HEK293 (cell line): ENCODE measurements at regions not wholly inside any gene's neighbourhood (a gene's known extent, or its start where the extent isn't known, plus 50 kb on each side); places are given as distances from the start of the nearest gene placed in this dataset.

Experiments used
- CTCF ChIA-PET: fragments of 350-600 bp; formaldehyde crosslinking; extraction: SDS; loops from one replicate; lab custom pipeline; 2021; ENCODE audit warnings: antibody characterized with exemption; lab: Yijun Ruan, JAX
- POLR2A ChIA-PET: fragments of 300-600 bp; formaldehyde crosslinking; extraction: SDS; loops from one replicate; lab custom pipeline; 2020; ENCODE audit warnings: antibody characterized with exemption, inconsistent platforms; lab: Yijun Ruan, JAX
- H3K27ac ChIP-seq: fragments of 200-500 bp; sonication (Bioruptor generic); 2 replicates; pipeline ENCODE4 v1.5.1; 2014; ENCODE audit warnings: low read depth, low read length, control low read depth, inconsistent platforms; ENCODE audit errors: extremely low read depth
- H3K36me3 ChIP-seq, 2 experiments: fragments of 200-500 bp in 1 of 2; sonication (Bioruptor generic) in 1 of 2; 1 replicate in 1 of 2; 2 replicates in 1 of 2; pipeline ENCODE4 v1.5.1; 2014 to 2017; ENCODE audit warnings: inconsistent platforms in 2 of 2, low read length in 2 of 2; ENCODE audit not compliant: control insufficient read depth in 2 of 2, insufficient read depth in 1 of 2
- H3K4me1 ChIP-seq: fragments of 200-500 bp; sonication (Bioruptor generic); 2 replicates; pipeline ENCODE4 v1.5.1; 2014; ENCODE audit warnings: mild to moderate bottlenecking, low read length, inconsistent platforms; ENCODE audit not compliant: control insufficient read depth, insufficient read depth
- H3K4me3 ChIP-seq: 2 replicates; pipeline ENCODE4 v1.5.1; 2011; ENCODE audit warnings: low read depth, mild to moderate bottlenecking, control low read depth, low read length, moderate library complexity
- H3K9me3 ChIP-seq: fragments of 200-500 bp; sonication (Bioruptor generic); 2 replicates; pipeline ENCODE4 v1.5.1; 2014; ENCODE audit warnings: low read depth, low read length, inconsistent platforms; ENCODE audit not compliant: control insufficient read depth, insufficient read depth
- HOXD13 ChIP-seq: sonication (generic); formaldehyde crosslinking; IDR thresholded peaks from 2 replicates; pipeline ENCODE4 v1.8.0; 2022; ENCODE audit warnings: missing genetic modification reagents, borderline replicate concordance
- SP2 ChIP-seq: fragments of 450-650 bp; formaldehyde crosslinking; IDR thresholded peaks from 2 replicates; pipeline ENCODE4 v1.5.1; 2016; ENCODE audit warnings: missing biosample characterization, missing genetic modification characterization
- ZBTB49 ChIP-seq: fragments of 450-650 bp; formaldehyde crosslinking; IDR thresholded peaks from 2 replicates; pipeline ENCODE4 v1.5.1; 2016; ENCODE audit warnings: missing biosample characterization, missing genetic modification characterization, low read depth
- ZBTB6 ChIP-seq: fragments of 450-650 bp; formaldehyde crosslinking; IDR thresholded peaks from 2 replicates; pipeline ENCODE4 v1.5.1; 2017; ENCODE audit warnings: missing biosample characterization, missing genetic modification characterization
- ZNF148 ChIP-seq: fragments of 450-650 bp; formaldehyde crosslinking; IDR thresholded peaks from 2 replicates; pipeline ENCODE4 v1.5.0; 2017; ENCODE audit warnings: missing biosample characterization, missing genetic modification characterization, borderline replicate concordance
- ZNF184 ChIP-seq: fragments of 450-650 bp; IDR thresholded peaks from 2 replicates; pipeline ENCODE4 v1.5.1; 2018; ENCODE audit warnings: missing biosample characterization, mild to moderate bottlenecking, missing genetic modification characterization
- ZNF214 ChIP-seq: fragments of 450-650 bp; formaldehyde crosslinking; IDR thresholded peaks from 2 replicates; pipeline ENCODE4 v1.5.1; 2017; ENCODE audit warnings: missing biosample characterization, mild to moderate bottlenecking, missing genetic modification characterization, borderline replicate concordance
- ZNF37A ChIP-seq: fragments of 450-650 bp; IDR thresholded peaks from 2 replicates; pipeline ENCODE4 v1.5.1; 2018; ENCODE audit warnings: missing biosample characterization, missing genetic modification characterization
- ZNF398 ChIP-seq: fragments of 450-650 bp; formaldehyde crosslinking; IDR thresholded peaks from 2 replicates; pipeline ENCODE4 v1.5.1; 2017; ENCODE audit warnings: missing biosample characterization, missing genetic modification characterization
- ZNF544 ChIP-seq: fragments of 450-650 bp; formaldehyde crosslinking; IDR thresholded peaks from 2 replicates; pipeline ENCODE4 v1.5.0; 2017; ENCODE audit warnings: missing biosample characterization, missing genetic modification characterization
- ZNF549 ChIP-seq: fragments of 450-650 bp; IDR thresholded peaks from 2 replicates; pipeline ENCODE4 v1.5.1; 2018; ENCODE audit warnings: missing biosample characterization, missing genetic modification characterization, mild to moderate bottlenecking, inconsistent platforms, moderate library complexity
- TF ChIP-seq, protein P1 (sequence below): fragments of 450-650 bp; formaldehyde crosslinking; IDR thresholded peaks from 2 replicates; pipeline ENCODE4 v1.5.1; 2016; ENCODE audit warnings: missing biosample characterization, missing genetic modification characterization, borderline replicate concordance
- TF ChIP-seq, protein P2 (sequence below): fragments of 450-650 bp; formaldehyde crosslinking; IDR thresholded peaks from 2 replicates; pipeline ENCODE4 v1.5.1; 2016; ENCODE audit warnings: missing biosample characterization, missing genetic modification characterization
- TF ChIP-seq, protein P3 (sequence below): fragments of 450-650 bp; formaldehyde crosslinking; IDR thresholded peaks from 2 replicates; pipeline ENCODE4 v1.5.1; 2016; ENCODE audit warnings: missing biosample characterization, missing genetic modification characterization, borderline replicate concordance
- TF ChIP-seq, protein P4 (sequence below): fragments of 450-650 bp; formaldehyde crosslinking; IDR thresholded peaks from 2 replicates; pipeline ENCODE4 v1.5.1; 2016; ENCODE audit warnings: missing biosample characterization, missing genetic modification characterization

- TF ChIP-seq, protein P1, sequence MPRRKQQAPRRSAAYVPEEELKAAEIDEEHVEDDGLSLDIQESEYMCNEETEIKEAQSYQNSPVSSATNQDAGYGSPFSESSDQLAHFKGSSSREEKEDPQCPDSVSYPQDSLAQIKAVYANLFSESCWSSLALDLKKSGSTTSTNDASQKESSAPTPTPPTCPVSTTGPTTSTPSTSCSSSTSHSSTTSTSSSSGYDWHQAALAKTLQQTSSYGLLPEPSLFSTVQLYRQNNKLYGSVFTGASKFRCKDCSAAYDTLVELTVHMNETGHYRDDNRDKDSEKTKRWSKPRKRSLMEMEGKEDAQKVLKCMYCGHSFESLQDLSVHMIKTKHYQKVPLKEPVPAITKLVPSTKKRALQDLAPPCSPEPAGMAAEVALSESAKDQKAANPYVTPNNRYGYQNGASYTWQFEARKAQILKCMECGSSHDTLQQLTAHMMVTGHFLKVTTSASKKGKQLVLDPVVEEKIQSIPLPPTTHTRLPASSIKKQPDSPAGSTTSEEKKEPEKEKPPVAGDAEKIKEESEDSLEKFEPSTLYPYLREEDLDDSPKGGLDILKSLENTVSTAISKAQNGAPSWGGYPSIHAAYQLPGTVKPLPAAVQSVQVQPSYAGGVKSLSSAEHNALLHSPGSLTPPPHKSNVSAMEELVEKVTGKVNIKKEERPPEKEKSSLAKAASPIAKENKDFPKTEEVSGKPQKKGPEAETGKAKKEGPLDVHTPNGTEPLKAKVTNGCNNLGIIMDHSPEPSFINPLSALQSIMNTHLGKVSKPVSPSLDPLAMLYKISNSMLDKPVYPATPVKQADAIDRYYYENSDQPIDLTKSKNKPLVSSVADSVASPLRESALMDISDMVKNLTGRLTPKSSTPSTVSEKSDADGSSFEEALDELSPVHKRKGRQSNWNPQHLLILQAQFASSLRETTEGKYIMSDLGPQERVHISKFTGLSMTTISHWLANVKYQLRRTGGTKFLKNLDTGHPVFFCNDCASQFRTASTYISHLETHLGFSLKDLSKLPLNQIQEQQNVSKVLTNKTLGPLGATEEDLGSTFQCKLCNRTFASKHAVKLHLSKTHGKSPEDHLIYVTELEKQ (tag by site-specific recombination) = no peak
- TF ChIP-seq ZNF214 (tag by site-specific recombination) (no peak), ZNF37A (no peak), ZNF184 (tag by site-specific recombination) (no peak)
- TF ChIP-seq, protein P2, sequence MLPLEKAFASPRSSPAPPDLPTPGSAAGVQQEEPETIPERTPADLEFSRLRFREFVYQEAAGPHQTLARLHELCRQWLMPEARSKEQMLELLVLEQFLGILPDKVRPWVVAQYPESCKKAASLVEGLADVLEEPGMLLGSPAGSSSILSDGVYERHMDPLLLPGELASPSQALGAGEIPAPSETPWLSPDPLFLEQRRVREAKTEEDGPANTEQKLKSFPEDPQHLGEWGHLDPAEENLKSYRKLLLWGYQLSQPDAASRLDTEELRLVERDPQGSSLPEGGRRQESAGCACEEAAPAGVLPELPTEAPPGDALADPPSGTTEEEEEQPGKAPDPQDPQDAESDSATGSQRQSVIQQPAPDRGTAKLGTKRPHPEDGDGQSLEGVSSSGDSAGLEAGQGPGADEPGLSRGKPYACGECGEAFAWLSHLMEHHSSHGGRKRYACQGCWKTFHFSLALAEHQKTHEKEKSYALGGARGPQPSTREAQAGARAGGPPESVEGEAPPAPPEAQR (tag by site-specific recombination) = no peak
Observed at GRCh38 chr3:54053882-54054281, 68.5 kb upstream of the CACNA2D3 start (continued).

GRCh38 chr3:54053211-54053610 is 69.1 kb upstream of the CACNA2D3 start:
- H3K9me3 ChIP-seq = no peaks in the 10 kb centered on the region
- ChIA-PET POLR2A (no interaction called here), CTCF (no interaction called here)
- peaks cover 0 to 7% of the 10 kb centered on the region in 2 experiments; a peak in 1 of 3 replicates for H3K36me3 ChIP-seq
- no peak overlapping the region for H3K27ac ChIP-seq
- H3K4me3 ChIP-seq = no peak overlapping the region
- no peaks in the 10 kb centered on the region for H3K4me1 ChIP-seq
- TF ChIP-seq, protein P3, sequence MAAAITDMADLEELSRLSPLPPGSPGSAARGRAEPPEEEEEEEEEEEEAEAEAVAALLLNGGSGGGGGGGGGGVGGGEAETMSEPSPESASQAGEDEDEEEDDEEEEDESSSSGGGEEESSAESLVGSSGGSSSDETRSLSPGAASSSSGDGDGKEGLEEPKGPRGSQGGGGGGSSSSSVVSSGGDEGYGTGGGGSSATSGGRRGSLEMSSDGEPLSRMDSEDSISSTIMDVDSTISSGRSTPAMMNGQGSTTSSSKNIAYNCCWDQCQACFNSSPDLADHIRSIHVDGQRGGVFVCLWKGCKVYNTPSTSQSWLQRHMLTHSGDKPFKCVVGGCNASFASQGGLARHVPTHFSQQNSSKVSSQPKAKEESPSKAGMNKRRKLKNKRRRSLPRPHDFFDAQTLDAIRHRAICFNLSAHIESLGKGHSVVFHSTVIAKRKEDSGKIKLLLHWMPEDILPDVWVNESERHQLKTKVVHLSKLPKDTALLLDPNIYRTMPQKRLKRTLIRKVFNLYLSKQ = no peak
- TF ChIP-seq SP2 (tag by site-specific recombination) (no peak), ZNF398 (tag by site-specific recombination) (no peak), ZNF549 (no peak), ZNF544 (no peak), ZBTB6 (tag by site-specific recombination) (no peak), ZNF184 (tag by site-specific recombination) (no peak), ZBTB49 (no peak), ZNF148 (tag by site-specific recombination) (no peak), HOXD13 (CRISPR knock-in tag) (no peak)
- TF ChIP-seq, protein P1 (tag by site-specific recombination) = no peak
- TF ChIP-seq, protein P4, sequence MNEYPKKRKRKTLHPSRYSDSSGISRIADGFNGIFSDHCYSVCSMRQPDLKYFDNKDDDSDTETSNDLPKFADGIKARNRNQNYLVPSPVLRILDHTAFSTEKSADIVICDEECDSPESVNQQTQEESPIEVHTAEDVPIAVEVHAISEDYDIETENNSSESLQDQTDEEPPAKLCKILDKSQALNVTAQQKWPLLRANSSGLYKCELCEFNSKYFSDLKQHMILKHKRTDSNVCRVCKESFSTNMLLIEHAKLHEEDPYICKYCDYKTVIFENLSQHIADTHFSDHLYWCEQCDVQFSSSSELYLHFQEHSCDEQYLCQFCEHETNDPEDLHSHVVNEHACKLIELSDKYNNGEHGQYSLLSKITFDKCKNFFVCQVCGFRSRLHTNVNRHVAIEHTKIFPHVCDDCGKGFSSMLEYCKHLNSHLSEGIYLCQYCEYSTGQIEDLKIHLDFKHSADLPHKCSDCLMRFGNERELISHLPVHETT (tag by site-specific recombination) = no peak
